AG09309 (cell line): ENCODE measurements at regions not wholly inside any gene's neighbourhood (a gene's known extent, or its start where the extent isn't known, plus 50 kb on each side); places are given as distances from the start of the nearest gene placed in this dataset.

Experiments used
- DNase-seq: peaks from one replicate; pipeline ENCODE4 v3.0.0-alpha.2; 2010; ENCODE audit warnings: low read depth
- H3K4me3 ChIP-seq: 2 replicates; pipeline ENCODE4 v1.5.1; 2011; ENCODE audit warnings: mild to moderate bottlenecking, low read depth, low read length, moderate library complexity; ENCODE audit not compliant: control insufficient read depth
- TF ChIP-seq, protein P1 (sequence below): IDR thresholded peaks from 2 replicates; pipeline ENCODE4 v1.5.1; 2011; ENCODE audit warnings: mild to moderate bottlenecking, low read depth, low read length, inconsistent platforms; ENCODE audit not compliant: insufficient read depth, control insufficient read depth; ENCODE audit errors: missing control alignments

DNA sequence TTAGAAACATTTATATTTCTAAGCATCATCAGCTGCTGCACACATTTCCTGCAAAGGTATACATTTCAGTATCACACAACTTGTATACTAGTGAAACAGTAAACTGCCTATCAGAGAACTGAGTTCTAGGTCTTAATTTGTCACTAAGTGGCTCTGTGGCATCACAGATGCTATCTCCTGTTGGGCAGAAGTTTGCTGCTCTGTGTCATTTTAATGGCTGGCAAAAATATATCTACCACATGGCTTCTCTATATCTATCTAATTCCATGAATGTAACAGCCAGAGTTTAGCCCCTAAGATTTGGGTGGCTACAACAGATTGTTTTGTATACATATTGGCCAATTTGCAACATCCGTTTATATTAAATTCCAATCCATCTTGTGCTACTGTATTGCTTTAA lies 1231.9 kb upstream of the C9orf72 start:
- TF ChIP-seq, protein P1, sequence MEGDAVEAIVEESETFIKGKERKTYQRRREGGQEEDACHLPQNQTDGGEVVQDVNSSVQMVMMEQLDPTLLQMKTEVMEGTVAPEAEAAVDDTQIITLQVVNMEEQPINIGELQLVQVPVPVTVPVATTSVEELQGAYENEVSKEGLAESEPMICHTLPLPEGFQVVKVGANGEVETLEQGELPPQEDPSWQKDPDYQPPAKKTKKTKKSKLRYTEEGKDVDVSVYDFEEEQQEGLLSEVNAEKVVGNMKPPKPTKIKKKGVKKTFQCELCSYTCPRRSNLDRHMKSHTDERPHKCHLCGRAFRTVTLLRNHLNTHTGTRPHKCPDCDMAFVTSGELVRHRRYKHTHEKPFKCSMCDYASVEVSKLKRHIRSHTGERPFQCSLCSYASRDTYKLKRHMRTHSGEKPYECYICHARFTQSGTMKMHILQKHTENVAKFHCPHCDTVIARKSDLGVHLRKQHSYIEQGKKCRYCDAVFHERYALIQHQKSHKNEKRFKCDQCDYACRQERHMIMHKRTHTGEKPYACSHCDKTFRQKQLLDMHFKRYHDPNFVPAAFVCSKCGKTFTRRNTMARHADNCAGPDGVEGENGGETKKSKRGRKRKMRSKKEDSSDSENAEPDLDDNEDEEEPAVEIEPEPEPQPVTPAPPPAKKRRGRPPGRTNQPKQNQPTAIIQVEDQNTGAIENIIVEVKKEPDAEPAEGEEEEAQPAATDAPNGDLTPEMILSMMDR = no peak
- no peak overlapping the region for H3K4me3 ChIP-seq
- no peak for DNase-seq

- no peak overlapping the region for H3K4me3 ChIP-seq
- TF ChIP-seq, protein P1 = no peak
- DNase-seq = no peak
Observed at GRCh38 chr9:28808042-28808441, 1234.8 kb upstream of the C9orf72 start.

DNA sequence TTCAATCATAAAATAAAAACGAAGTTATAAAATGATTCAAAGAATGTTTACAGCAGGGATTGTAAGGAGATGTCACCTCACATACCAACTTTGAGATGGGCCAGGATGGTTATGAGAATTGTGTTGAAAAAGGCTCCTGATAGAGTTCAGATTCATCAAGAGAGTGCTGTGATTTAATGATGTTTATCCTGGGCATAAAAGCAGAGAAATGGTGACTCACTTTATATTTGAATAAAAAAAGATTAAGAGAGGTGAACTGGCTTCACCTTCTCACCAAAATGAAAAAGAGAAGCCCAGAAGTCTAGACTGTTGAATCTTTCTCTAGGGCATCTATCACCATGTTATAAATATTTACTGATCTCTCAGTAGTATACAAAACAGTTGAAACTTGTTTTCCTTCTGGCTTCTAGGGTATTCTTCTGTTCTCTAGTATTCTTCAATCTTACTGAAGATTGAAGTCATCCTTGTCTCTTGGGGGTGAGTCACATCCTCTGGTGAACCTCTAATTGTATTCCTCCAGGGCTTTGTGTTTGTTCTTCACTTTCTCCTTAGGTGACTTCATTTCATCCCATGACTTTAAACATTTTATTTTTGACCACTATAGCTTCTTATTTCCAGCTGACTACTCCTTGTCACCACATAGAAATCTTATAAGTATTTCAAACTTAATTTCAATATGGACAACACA lies 1237.3 kb upstream of the C9orf72 start:
- TF ChIP-seq, protein P1 = no peak
- no peak for DNase-seq
- no peak overlapping the region for H3K4me3 ChIP-seq

GRCh38 chr9:28820741-28821140 lies 1247.5 kb upstream of the C9orf72 start:
- no peak for DNase-seq
- no peak overlapping the region for H3K4me3 ChIP-seq
- TF ChIP-seq, protein P1 = no peak

DNA sequence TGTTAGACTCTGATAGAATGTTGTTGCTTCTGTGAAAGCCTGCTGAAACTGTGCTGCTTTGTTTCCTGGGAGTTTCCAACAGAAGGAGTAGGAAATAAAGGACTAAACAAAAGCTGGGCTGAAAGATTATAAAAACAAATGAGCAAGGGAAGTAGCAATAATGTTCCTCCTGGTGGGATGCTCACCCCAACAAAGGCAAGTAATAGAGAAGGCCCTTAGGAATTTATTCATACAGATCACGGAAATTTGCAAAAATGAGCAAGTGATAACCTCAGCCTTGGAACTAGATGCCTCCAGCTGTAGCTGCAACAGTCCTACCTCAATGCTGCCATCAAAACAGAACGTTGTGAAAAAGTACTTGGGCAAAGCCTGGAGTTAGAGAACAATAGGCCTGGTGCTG lies 1248.0 kb upstream of the C9orf72 start:
- no peak overlapping the region for H3K4me3 ChIP-seq
- DNase-seq = no peak
- TF ChIP-seq, protein P1 = no peak

DNA sequence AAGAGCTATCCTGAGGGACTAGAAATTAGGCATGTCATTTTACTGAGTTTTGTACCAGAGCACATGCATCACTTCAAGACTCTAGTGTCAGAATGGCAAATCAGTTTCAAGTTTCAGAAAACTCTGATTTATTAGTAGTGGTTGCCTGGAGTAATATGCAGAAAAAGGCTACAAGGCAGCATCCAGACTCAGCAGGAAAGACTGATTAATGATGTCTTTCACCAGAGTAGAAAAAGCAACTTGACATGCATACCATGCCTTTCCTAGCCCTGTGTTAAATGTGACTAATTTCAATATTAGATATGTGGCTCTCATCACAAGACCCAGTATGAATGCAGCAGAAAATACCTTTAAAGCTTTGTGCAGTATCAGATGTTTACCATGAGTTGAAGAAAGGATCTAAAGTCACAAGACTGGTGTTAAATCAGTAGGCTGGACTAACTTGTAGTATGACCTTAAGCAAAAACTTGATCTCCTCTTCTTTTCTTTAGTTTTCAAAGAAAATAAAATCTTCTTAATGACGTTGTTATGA lies 1251.2 kb upstream of the C9orf72 start:
- TF ChIP-seq, protein P1 = no peak
- H3K4me3 ChIP-seq = no peak overlapping the region
- DNase-seq = no peak
